Suprapubic skin (tissue), 3 donors: ENCODE measurements at regions not wholly inside any gene's neighbourhood (a gene's known extent, or its start where the extent isn't known, plus 50 kb on each side); places are given as distances from the start of the nearest gene placed in this dataset.

Experiments
- CTCF ChIP-seq, 2 donors: fragments of 200-600 bp in 1 of 2; fragments of 450-650 bp in 1 of 2; sonication (generic) in 1 of 2; IDR thresholded peaks; one replicate each; pipeline ENCODE4 v1.5.1; 2016 to 2019; ENCODE audit warnings: antibody characterized with exemption in 2 of 2, mild to moderate bottlenecking in 1 of 2, moderate library complexity in 1 of 2
- POLR2A ChIP-seq, 2 donors: fragments of 450-650 bp; IDR thresholded peaks; one replicate each; pipeline ENCODE4 v1.6.1; 2017; ENCODE audit warnings: antibody characterized with exemption in 2 of 2, mild to moderate bottlenecking in 2 of 2, moderate library complexity in 2 of 2

GRCh38 chr6:153373869-153374268 is 242.8 kb upstream of the RGS17 start:
- TF ChIP-seq CTCF (IDR thresholded peaks at IDR 0.05) (no peak), POLR2A (IDR thresholded peaks at IDR 0.05) (no peak)
